HG02943 (cell line): ENCODE measurements at regions not wholly inside any gene's neighbourhood (a gene's known extent, or its start where the extent isn't known, plus 50 kb on each side); places are given as distances from the start of the nearest gene placed in this dataset.
"Not testable (repeated sequence)": the region's sequence is repeated elsewhere in the genome, so short reads cannot be mapped to it uniquely, and the experiment has no call there.

ENCODE experiments used
- ATAC-seq: cut with Tn5 transposase; IDR thresholded peaks from one replicate; pipeline ENCODE4 v1.9.1; 2021; ENCODE audit warnings: mild to moderate bottlenecking, low read depth, moderate library complexity; ENCODE audit not compliant: unreplicated experiment

- ATAC-seq = no peak
These were observed 51.1 kb upstream of the JADE1 start for GRCh38 chr4:128758314-128758922.

- no peak for ATAC-seq
These were observed 51.8 kb upstream of the JADE1 start for GRCh38 chr4:128757712-128758111.

- ATAC-seq = no peak
These were observed 58.1 kb upstream of the JADE1 start for GRCh38 chr4:128751354-128751753.

GRCh38 chr4:128741748-128742147 lies 67.8 kb upstream of the JADE1 start:
- not testable (repeated sequence) for ATAC-seq

DNA sequence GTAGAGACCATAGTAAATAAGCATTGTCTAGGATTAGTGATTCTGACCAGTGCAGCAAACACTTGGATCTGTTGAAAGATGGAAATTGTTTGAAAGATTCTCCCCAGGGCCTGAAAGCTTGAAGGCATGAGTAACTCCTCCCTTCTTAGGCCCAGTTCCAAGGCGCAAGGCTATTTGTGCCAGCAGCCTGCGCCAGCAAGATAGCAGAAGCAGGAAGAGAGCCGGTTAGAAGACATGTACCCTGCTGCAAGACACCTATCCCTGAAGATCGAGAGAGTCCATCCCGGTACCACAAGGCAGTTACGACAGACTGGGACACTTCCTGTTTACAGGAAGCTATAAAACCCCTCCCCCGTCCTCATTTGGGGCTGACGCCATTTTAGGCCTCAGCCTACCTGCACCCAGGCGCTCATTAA lies 72.4 kb upstream of the JADE1 start:
- ATAC-seq = no peak

GRCh38 chr4:128735714-128736113 lies 73.8 kb upstream of the JADE1 start:
- no peak for ATAC-seq

DNA sequence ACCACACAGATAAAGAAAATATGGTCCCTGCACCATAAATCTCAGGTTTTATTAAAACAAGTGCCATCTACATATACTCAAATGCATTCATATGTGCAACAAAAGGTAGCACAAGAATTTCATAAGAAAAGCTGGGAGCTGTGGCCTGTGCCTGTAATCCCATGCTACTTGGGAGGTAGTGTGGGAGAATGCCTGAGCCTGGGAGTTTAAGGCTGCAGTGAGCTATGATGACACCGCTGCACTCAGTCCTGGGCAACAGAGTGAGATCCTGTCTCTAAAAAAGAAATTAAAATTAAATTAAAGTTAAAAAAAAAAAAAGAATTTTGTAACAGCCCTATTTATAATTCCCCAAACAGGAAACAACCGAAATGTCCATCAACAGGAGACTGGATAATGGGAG lies 81.3 kb upstream of the JADE1 start:
- ATAC-seq = no peak

DNA sequence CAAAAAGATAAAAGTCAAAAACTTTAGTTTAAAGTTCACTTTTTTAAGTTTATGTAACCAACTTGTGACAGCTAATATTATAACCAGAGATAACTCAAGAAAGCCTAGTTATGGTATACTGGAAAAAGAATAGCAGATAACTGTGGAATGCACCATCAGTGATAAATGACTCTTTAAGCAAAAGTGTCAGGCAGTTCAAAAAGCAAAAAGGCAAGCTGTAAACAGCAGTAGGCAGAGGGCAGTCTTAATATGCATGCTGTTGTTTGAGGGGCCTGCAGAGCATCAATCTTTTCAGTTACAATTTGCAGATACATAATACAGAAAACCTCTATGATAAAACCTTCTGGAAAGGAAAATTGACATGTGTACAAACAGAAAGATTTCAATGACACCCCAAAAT lies 81.8 kb upstream of the JADE1 start:
- no peak for ATAC-seq

DNA sequence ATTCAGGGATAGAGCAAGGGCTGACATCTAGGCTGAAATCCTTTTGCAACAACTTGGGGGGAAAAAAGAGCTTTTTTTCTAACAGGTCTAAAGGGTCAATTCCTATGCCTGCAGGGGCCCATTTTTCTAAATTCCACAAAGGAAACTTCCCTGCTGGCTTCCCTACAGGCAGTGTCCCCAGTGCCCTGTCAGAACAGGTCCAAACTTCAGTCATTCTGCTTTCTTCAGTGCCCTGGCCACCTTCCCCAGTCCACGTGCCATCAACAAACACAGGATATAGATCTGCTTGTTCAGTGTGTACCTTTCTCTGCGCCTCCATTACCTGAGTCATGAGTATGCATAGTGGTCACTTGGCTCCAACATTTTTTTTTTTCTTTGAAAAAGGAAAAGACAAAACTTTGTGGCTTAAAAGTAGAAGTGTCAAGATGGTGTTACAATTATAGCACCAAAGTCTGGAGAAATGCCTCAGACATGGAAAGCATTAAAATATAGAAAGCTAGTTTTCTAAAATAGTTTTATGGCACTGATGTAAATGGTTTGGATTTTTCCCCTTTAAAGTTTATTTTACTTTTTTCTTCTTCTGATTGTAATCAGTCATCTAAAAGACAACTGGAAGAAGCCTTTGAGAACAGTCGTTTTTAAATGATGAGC lies 84.0 kb upstream of the JADE1 start:
- ATAC-seq = no peak

GRCh38 chr4:128722911-128723310 lies 86.6 kb upstream of the JADE1 start:
- ATAC-seq = no peak

GRCh38 chr4:128721896-128722295 lies 87.6 kb upstream of the JADE1 start:
- no peak for ATAC-seq

DNA sequence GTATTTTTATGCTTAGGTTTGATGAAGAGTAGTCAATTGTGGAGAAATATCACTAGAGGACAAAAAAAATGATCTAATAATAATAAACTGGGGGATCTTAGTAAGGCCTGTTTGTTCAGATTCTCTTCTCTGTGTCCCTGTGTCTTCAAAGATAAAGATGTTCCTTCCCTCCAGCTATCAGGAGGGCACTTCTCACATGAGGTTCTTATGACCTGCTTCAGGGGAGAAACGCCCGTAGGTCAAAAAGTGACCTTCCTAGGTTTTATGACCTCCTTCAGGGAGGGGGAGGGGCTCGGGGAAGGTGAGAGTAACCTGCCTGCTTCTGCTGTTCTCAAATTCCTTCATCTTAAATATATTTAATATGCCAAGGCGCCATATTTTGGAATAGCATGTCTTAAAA lies 89.2 kb upstream of the JADE1 start:
- no peak for ATAC-seq

DNA sequence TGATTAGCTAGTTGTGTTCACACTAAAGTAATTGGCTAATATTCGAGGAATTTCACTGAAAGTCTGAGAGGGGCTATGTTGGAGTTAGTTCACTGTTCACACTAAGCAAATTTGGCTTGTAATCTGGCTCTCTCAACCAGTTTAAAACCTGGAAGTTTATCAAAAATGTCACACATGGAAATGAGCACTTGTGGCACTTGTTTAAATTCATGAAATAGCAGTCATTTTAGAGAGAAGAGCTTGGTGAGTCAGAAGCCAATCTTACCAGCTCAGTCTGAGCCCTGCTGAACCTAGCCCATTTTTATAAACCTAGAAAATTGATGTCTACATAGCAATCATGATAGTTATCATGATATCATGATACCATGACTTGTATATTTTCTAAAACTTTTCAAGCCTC lies 90.7 kb upstream of the JADE1 start:
- ATAC-seq = no peak

DNA sequence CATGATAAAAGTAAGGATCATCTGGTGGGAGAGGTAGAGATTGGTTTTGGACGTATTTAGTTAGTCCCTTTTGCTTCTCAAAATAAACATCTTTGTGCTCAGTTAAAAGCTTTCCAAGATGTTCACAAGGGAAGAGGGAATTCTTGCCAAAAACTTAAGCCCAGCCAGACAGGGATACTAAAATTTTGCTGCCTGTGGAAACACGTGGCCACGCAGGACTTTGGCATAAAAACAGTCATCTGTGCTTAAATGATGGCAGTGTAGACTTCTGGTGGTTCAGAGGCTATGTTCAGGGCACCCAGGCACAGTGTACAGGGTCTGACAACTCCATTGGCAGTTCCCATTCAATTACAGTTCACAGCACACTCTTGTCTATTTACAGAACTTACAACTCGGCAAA lies 93.2 kb upstream of the JADE1 start:
- ATAC-seq = no peak

DNA sequence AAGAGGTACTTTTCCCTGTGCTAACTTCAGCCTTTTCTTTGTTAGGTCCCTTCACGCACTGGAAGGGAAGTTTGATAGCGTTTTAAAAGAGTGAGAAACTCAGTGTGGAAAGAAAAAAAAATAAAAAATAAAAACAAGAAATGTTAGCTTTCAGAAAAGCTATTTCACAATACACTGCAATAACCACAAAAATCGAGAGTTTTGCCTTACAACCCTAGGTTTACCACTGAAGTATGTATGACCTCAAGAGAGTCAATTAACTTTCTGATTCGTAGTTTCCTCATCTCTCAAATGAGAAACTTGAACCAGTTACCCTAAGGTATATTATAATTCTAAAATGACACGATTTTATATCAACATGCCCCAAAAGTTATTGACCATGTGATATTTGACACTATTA lies 93.9 kb upstream of the JADE1 start:
- no peak for ATAC-seq

GRCh38 chr4:128711361-128711760 lies 98.1 kb upstream of the JADE1 start:
- ATAC-seq = no peak

DNA sequence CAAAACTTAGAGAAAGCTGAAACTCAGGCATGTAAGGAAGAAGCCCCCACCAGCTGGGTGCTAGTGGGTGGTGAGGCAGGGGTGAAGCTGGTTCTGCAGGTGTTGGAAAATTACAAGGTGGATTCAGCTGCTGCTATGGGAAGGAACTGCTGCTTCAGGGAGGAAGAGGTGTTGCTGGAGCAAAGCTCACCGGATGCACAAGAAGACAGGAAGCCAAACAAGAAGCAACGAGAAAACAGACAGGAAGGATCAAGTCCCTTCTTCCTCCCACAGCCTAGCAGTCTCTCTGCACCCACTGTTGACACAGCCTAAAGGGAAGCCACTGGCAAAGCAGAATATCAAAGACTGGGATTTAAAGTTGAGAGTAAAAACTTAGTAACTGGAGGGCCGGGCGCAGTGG lies 100.2 kb upstream of the JADE1 start:
- no peak for ATAC-seq

- ATAC-seq = no peak
These were observed 101.6 kb upstream of the JADE1 start for GRCh38 chr4:128707864-128708263.

DNA sequence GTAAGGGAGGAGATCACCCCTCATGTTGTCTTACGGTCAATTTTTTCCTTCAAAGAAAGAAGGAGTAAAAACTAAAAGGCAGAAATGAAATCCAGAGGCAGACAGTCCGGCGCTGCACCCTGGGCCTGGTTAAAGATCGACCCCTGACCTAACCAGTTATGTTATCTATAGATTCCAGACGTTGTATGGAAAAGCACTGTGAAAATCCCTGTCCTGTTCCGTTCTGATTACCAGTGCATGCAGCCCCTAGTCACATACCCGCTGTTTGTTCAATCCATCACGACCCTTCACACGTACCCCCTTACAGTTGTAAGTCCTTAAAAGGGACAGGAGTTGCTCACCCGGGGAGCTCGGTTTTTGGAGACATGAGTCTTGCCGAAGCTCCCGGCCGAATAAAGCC lies 105.6 kb upstream of the JADE1 start:
- no peak for ATAC-seq

GRCh38 chr4:128700659-128701350 lies 108.7 kb upstream of the JADE1 start:
- ATAC-seq = no peak

DNA sequence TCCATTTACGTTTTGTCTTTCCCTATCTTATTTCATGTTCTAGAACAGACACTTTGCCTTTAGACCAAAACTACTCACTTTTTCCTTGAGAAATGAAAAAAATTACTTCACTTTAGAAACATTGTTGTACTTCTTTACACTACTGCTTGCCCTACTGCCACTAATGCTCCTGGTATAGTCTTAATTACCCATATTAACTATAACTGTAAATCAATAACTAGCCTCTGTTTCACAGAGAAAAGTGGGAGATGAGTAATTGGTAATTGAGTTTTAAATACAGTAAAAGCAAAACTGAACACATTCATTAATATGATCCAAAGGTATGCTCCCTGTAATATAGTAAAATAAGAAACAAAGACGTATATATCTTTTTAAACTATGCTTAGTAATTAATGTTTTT lies 111.1 kb upstream of the JADE1 start:
- ATAC-seq = no peak

- ATAC-seq = no peak
These were observed 112.2 kb upstream of the JADE1 start for GRCh38 chr4:128697323-128697722.
